Activated CD8-positive, alpha-beta memory T cell treated with anti-CD3 and anti-CD28 coated beads for 48 hours (primary cell): ENCODE measurements at regions not wholly inside any gene's neighbourhood (a gene's known extent, or its start where the extent isn't known, plus 50 kb on each side); places are given as distances from the start of the nearest gene placed in this dataset.

ENCODE experiments used
- DNase-seq, 3 experiments: peaks; one replicate each; pipeline ENCODE4 v3.0.0-alpha.2; 2020; ENCODE audit warnings: low read depth in 2 of 3, low spot score in 2 of 3

GRCh38 chr17:77660524-77660923, 298.0 kb upstream of the TNRC6C start:
- no peak for DNase-seq

GRCh38 chr17:77662833-77663232, 295.7 kb upstream of the TNRC6C start:
- no peak for DNase-seq

GRCh38 chr17:77664097-77664729, 294.3 kb upstream of the TNRC6C start:
- DNase-seq: no peak

- DNase-seq: no peak
These were observed 292.7 kb upstream of the TNRC6C start for GRCh38 chr17:77665833-77666232.

GRCh38 chr17:77666462-77666861, 292.0 kb upstream of the TNRC6C start:
- DNase-seq: no peak

- peak; percentile 16 to 36 (median 22) for DNase-seq
These were observed 291.6 kb upstream of the TNRC6C start for GRCh38 chr17:77666881-77667395.

- DNase-seq: no peak
These were observed 291.0 kb upstream of the TNRC6C start for GRCh38 chr17:77667478-77667877.

GRCh38 chr17:77668518-77668917, 290.0 kb upstream of the TNRC6C start:
- no peak for DNase-seq

GRCh38 chr17:77670173-77670572, 288.3 kb upstream of the TNRC6C start:
- DNase-seq: no peak

GRCh38 chr17:77674358-77674757, 284.1 kb upstream of the TNRC6C start:
- no peak for DNase-seq

GRCh38 chr17:77675411-77675810, 283.1 kb upstream of the TNRC6C start:
- DNase-seq: no peak

- DNase-seq: no peak
These were observed 282.7 kb upstream of the TNRC6C start for GRCh38 chr17:77675816-77676215.

GRCh38 chr17:77676237-77676661, 282.3 kb upstream of the TNRC6C start:
- no peak for DNase-seq

GRCh38 chr17:77677211-77677610, 281.3 kb upstream of the TNRC6C start:
- no peak for DNase-seq

- no peak for DNase-seq
These were observed 280.9 kb upstream of the TNRC6C start for GRCh38 chr17:77677630-77678029.

- no peak for DNase-seq
These were observed 278.9 kb upstream of the TNRC6C start for GRCh38 chr17:77679589-77679988.

GRCh38 chr17:77681861-77682260, 276.6 kb upstream of the TNRC6C start:
- DNase-seq: no peak

GRCh38 chr17:77684803-77685798, 273.4 kb upstream of the TNRC6C start:
- no peak for DNase-seq

GRCh38 chr17:77685881-77686486, 272.5 kb upstream of the TNRC6C start:
- DNase-seq: no peak

GRCh38 chr17:77686903-77687302, 271.6 kb upstream of the TNRC6C start:
- no peak for DNase-seq

GRCh38 chr17:77687417-77687816, 271.1 kb upstream of the TNRC6C start:
- no peak for DNase-seq

- no peak for DNase-seq
These were observed 270.6 kb upstream of the TNRC6C start for GRCh38 chr17:77687921-77688320.
